Fibroblast of pulmonary artery (primary cell): ENCODE measurements at regions not wholly inside any gene's neighbourhood (a gene's known extent, or its start where the extent isn't known, plus 50 kb on each side); places are given as distances from the start of the nearest gene placed in this dataset.
"Not testable (repeated sequence)": the region's sequence is repeated elsewhere in the genome, so short reads cannot be mapped to it uniquely, and the experiment has no call there.

ENCODE experiments used
- DNase-seq: peaks from one replicate; pipeline ENCODE4 v3.0.0-alpha.2; 2010; ENCODE audit warnings: low read depth
- H3K4me3 ChIP-seq: replicated peaks from 2 replicates; pipeline ENCODE4 v1.5.1; 2011; ENCODE audit warnings: low read depth, mild to moderate bottlenecking, control low read depth, low read length, moderate library complexity

DNA sequence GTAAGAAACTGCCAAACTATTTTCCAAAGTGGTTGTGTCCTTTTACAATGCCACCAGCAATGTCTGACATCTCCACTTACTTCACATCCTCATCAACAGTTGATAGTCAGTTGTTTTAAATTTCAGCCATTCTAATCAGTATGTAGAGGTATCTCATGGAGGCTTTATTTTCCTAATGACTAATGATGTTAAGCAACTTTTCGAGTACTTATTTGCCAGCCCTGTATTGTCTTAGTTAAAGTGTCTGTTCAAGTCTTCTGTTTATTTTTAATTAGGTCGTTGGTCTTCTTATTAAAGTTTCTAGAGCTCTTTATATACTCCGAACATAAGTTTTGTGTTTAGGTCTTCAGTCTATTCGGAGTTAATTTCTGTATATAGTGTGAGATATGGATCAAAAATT is 54.9 kb upstream of the NBPF12 start:
- DNase-seq, H3K4me3 ChIP-seq: not testable (repeated sequence)

DNA sequence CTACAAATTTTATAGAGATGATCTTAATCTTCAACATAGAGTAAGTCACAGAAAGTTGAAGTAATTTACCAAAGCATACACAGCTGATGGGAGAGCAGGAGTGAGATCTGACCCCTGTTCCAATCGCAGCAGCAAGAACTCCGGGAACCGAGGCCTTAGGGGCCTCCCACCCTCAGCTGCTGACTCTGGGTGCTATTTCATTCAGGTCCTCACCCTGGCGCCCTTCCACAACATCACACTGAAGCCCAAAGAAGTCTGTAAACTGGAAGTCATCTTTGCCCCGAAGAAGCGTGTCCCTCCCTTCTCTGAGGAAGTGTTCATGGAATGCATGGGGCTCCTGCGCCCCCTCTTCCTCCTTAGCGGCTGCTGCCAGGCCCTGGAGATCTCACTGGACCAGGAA is 57.0 kb upstream of the NBPF12 start:
- DNase-seq: not testable (repeated sequence)

DNA sequence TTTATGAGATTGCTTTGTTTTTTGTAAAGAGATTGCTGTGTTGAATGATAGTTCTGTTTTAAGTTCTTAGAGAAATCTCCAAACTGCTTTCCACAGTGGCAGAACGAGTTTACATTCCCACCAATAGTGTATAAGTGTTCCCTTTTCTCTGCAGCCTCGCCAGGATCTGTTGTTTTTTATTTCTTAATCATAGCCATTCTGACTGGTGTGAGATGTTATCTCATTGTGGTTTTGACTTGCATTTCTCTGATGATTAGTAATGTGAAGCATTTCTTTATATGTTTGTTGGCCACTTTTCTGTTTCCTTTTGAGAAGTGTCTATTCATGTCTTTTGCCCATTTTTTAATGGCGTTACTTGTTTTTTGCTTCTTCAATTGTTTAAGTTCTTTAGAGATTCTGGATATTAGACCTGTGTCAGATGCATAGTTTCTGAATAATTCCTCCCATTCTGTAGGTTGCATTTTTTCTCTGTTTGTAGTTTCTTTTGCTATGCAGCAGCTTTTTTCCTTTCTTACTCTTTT is 74.3 kb upstream of the NBPF12 start:
- not testable (repeated sequence) for H3K4me3 ChIP-seq, DNase-seq

More for the DNA sequence above, 57.0 kb upstream of the NBPF12 start:
- not testable (repeated sequence) for H3K4me3 ChIP-seq

DNA sequence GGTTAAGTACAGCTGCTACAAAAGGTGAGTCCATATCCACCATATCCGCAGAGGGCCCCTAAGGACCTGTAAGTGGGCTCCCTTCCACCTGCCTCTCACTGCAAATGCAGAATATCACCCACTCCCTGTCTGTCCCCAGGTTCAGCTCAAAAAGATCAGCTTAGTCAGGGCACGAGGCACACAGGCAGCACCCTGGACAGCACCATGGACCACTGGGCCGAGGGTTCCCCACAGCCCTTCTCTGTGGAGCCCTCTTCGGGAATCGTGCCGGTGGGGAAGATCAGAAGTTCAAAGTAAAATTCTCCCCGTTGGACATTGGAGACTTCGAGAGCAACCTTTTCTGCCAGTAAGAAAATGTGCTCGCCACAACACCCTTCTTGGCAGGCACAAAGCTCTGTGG is 85.0 kb upstream of the NBPF12 start:
- DNase-seq, H3K4me3 ChIP-seq: not testable (repeated sequence)

DNA sequence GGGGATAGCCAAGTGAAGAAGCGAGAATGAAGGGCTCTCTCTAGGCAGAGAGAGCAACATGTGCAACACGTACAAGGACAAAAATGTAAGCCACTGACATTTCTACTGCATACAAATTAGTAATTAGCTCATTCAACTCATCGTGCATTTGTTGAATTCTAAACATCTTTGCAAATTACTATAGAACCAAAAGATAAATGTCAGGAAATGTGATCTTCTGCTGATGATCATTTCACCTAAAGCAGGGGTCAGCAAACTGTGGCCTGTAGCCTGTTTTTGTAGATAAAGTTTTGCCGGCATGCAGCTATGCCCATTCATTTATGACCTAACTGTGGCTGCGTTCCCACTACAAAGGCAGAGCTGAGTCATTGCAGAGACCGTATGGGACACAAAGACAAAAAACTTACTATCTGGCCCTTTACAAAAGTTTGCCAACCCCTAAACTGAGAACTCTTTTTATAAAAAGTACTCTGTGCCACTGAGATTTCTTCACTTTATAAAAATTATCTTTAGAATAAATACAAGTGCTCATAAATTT is 87.7 kb upstream of the NBPF12 start:
- H3K4me3 ChIP-seq: not testable (repeated sequence)

DNA sequence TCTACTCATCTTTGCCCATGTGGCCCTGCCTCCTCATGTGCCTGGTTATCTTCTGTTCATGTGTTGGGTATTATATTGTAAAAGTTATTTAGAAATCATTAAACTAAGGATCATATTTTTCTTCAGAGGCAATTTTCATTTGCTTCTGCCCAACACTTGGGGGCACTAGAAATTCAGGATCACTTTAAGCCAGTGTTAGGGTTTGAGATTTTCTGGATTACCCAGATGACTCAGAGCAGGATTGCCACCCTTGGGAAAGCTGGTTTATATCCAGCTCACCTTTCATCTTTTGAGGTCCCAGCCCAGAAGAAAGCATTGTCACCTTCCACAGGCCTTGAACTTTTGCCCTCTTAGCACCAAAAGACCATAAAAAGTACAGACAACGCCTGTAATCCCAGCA is 99.4 kb upstream of the NBPF12 start:
- H3K4me3 ChIP-seq, DNase-seq: not testable (repeated sequence)

More for the DNA sequence above, 87.7 kb upstream of the NBPF12 start:
- DNase-seq: not testable (repeated sequence)

DNA sequence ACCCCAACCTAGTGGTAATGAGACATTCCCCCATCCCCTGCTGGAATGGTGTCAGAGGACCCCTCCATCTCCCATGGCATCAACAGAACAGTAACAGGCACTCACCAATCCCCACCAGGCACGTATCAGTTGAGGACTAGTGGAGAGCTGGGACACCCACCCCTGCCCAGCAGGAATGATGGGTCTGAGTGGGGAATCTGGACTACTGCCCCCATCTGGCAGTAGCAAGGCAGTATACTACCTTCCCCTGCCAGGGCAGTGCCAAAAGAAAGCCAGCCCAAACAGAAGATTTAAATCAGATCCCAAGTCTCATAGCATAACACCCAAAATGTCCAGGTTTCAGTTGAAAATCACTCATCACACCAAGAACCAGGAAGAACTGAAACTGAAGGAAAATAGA is 111.2 kb upstream of the NBPF12 start:
- not testable (repeated sequence) for DNase-seq, H3K4me3 ChIP-seq

DNA sequence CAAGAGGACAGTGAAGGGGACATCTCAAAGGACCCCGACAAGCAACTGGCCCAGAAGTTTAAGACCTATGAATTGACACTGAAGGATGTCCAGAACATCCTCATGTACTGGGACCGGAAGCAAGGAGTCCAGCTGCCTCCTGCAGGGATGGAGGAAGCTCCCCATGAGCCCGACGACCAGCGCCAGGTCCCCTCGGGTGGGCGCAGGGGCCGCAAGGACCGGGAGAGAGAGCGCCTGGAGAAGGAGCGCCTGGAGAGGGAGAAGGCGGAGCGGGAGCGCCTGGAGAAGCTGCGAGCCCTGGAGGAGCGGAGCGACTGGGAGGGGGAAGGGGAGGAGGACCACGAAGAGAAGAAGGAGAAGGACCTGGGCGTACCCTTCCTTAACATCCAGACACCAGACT is 143.9 kb upstream of the NBPF12 start:
- not testable (repeated sequence) for H3K4me3 ChIP-seq, DNase-seq

DNA sequence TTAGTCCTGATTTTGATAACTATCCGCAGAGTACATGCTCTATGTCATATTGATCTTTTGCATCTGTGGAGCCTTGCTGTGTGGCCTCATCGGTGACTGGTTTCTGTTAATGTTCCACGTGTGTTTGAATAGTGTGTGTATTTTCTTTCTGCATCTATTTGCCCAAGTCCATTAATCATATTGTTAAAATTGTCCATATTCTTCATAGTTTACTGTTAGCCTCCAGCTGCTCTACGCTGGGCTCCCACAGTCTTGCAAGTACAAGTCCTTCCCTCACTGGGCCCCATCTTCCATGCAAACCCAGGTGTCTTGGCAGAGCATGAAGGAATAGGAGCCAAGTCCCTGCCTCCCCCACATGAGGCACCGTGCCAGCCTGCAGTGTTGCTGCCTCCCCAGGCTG is 145.4 kb upstream of the NBPF12 start:
- DNase-seq: peak; percentile 7
- not testable (repeated sequence) for H3K4me3 ChIP-seq

DNA sequence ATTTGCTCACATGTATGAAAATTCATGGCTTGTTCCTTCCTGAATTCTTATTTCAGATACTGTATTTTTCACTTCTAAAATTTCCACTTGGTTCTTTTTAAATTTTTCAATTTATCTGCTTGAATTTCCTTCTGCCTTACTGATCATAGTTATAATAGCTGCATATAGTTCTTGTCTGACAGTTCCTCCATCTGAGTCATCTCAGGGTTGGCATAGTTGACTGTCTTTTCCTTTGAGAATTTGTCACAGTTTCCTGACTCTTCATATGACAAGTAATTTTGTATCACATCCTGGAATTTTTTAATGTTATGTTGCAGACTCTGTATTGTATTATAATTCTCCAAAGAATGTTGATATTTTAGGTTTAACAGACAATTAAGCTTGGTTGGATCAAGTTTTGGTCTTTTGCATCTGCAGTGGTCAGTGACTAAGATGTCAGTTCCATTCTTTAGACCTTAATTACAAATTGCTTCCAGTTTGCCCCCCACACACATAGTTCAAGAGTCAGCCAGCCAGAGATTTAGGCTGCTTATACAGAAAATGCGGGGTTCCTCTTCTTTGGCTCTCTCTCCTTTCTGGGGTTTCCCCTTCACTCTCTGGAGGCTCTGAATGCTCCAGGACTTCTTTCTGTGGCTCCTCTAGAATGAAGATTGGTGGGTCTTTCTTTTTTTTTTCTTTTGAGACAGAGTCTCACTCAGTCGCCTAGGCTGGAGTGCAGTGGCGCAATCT is 153.7 kb upstream of the NBPF12 start:
- not testable (repeated sequence) for H3K4me3 ChIP-seq, DNase-seq

DNA sequence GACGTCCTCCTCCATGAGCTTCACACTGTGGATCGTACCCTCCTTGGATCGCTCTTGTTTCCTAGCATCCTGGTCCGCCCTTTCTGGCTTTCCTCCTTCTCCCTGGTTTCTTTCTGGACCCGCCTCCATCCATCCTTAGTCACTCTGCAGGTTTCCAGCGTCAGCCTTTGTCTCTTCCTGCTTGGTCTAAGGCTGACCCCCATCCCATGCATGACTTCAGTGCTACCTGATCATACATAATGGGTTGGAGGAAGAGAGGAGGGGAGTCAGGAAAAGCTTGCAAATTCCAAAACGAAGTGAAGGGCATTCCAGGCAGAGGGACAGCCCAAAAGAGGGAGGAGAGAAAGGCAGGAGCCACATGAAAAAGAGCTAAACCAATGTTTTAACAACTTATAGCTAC is 156.9 kb upstream of the NBPF12 start:
- DNase-seq, H3K4me3 ChIP-seq: not testable (repeated sequence)

DNA sequence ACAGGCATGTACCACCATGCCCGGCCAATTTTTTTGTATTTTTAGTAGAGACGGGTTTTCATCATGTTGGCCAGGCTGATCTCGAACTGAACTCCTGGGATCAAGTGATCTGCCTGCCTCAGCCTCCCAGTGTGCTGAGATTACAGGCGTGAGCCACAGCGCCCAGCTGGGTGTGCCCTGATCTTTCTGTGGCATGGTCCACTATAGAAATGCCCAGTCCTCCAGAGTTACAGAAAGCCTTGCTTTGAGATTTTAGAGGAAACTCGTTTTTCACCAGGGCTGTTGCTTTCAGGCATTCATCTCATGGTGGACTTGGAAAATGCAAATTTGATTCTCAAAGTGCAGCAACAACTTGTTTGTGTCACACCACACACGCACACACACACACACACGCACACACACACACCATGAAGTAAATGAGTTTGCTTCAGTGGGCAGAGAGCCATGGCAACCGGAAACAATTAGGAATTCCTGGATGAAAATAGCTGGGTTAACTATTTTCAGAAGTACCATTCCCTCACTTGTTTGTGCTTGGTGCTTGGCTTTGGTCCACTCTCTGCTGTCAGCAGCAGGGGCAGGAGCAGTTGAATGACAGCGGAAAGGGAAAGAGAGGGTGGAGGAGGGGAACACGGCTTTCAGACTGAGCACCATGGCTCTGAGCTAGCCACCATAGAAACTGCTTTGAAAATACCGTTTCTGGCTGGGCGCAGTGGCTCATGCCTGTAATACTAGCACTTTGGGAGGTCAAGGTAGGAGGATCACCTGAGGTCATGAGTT is 160.1 kb upstream of the NBPF12 start:
- DNase-seq: peak; percentile 46

DNA sequence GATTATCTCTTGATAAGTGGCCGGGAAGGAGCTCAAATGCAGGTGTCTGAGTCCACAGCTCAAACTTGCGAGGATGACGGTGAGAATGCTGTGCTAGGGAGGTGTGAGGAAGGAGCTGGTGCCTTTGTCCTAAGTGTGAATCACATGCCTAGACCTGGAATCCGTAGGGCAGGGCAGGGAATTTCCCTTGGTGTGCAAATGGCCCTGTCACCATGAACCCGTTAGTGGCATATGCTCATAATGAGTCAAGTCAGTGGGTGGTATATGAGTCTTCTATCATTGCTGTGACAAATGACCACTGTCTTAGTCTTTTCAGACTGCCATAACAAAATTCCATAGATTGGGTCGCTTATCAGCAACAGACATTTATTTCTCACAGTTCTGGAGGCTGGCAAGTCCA is 163.1 kb upstream of the NBPF12 start:
- DNase-seq, H3K4me3 ChIP-seq: not testable (repeated sequence)

More for the DNA sequence above, 160.1 kb upstream of the NBPF12 start:
- not testable (repeated sequence) for H3K4me3 ChIP-seq

DNA sequence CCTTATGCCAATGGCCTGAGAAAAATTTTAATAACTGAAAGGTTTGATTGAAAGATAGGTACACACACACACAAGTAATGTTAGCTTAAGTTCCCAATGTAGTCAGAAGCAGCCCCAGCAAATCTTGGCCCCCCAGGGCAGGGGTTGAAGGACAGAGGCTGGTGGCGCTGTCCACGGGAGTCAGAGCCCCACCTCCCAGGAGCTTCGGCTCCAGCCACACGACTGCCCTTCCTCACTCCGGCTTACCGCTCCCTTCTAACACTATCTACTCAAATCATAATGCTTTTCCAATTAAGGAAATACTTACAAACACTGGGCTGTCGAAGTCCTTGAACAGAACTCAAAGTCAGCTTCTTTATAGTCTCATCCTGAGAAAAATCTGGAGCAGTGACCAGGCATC is 163.9 kb upstream of the NBPF12 start:
- DNase-seq, H3K4me3 ChIP-seq: not testable (repeated sequence)

DNA sequence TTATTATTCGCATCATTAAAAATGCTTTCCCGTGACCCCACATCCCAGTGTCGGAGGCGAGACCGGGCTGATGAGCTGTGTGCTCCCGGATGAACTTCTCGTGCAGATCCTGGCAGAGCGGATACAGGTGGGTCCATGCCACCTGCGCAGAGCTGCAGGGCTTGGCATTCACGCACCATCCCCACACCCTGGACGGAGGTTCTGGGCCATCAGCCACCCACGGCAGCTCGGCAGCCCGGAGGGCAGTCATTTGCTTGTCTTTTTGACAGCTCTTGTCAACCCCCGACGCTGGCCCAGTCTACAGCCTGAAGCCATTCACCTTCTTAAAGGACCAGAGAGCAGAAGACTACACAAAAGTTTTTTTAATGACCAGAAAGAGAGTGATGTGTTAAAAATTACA is 166.7 kb upstream of the NBPF12 start:
- DNase-seq, H3K4me3 ChIP-seq: not testable (repeated sequence)

DNA sequence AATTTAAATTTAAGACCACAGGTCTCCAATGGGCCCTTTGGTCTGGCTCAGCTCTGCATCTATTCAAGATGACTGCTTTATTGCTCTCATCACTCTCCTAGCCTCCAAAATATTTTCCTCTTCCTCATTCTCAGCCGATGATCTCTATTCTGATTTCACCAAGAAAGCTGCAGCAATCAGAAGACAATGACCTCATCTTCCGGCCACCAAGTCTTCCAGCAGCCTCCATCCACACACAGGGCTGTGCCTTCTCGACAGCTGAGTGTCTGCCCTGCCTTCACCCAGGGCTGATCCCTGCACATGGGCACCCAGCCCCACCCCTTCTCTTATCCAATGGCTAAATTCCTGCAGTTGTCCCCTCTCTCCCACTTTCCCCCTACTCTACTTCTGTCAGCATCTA is 167.1 kb upstream of the NBPF12 start:
- H3K4me3 ChIP-seq, DNase-seq: not testable (repeated sequence)

DNA sequence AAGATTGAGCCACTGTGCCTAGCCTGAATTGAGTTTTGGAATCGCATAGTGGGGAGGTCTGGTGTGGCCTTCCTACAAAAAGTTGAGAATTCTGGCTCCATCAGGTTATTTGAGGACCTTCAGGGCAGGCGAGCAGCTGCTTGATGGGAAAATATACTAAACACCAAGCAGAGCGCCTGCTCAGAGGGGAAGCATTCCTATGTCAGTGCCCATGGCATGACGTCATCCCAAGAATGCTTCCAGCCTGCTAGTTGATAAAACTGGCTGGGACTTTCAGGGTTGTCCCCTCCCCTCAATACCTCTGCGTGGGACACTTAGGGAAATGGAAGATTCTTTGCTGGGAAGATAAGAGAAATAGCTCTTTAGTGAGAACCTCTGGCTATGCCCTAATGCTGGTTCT is 174.9 kb upstream of the NBPF12 start:
- not testable (repeated sequence) for H3K4me3 ChIP-seq, DNase-seq

DNA sequence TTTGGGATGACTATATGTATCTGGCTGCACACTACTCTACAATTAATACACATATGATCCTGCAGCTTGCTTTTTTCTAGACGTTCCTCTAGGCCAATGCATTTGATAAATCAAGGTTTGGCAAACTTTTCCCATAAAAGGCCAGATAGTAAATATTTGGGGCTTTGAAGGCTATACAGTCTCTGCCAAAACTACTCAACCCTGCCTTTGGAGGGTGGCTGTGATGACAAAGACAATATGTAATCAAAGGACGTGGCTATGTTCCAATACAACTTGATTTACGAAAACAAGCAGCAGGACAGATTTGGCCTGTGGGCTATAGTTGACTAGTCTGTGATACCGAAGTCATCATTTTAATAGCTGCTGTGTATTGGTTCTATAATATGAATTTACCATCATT is 181.3 kb upstream of the NBPF12 start:
- not testable (repeated sequence) for DNase-seq, H3K4me3 ChIP-seq

DNA sequence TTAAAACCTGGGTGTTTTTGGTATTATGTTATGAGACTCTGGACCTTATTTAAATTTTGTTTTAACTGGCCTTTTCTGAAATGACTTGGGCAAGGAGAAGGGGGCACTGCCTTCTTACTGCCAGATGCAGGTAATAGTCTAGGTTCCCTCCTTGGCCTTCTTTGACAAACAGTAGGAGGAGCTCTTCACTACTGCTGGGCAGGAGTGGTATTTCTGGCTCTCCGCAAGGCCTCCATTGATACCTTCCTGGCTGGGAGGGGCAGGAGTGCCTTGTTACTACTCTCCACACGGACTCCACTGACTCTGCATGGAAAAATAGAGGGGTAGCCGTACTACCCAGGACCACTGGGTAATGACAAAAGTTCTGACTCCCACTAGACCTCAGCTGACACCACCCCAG is 189.4 kb upstream of the NBPF12 start:
- H3K4me3 ChIP-seq, DNase-seq: not testable (repeated sequence)
